A549 (cell line): ENCODE measurements at regions not wholly inside any gene's neighbourhood (a gene's known extent, or its start where the extent isn't known, plus 50 kb on each side); places are given as distances from the start of the nearest gene placed in this dataset.

Experiments used
- ATAC-seq, 2 experiments: fragments of 200-7000 bp in 1 of 2; fragments of >200 bp in 1 of 2; cut with Nextera tagmentation in 1 of 2; cut with Tn5 transposase in 1 of 2; 3 replicates each; pipeline versions ENCODE4 v1.8.0 to v1.9.1; 2018 to 2020; ENCODE audit warnings: mild to moderate bottlenecking in 1 of 2, moderate library complexity in 1 of 2
- CTCF ChIA-PET: fragments of 300-600 bp; sonication (Branson Sonifier 250); formaldehyde crosslinking; extraction: SDS; loops from one replicate; lab custom pipeline; 2021; ENCODE audit warnings: antibody characterized with exemption, inconsistent platforms; lab: Yijun Ruan, JAX
- POLR2A ChIA-PET: fragments of 350-600 bp; formaldehyde crosslinking; extraction: SDS; loops from one replicate; lab custom pipeline; 2021; ENCODE audit warnings: antibody characterized with exemption, inconsistent platforms; lab: Yijun Ruan, JAX
- DNase-seq, 2 experiments: peaks; one replicate each; pipeline versions ENCODE4 v3.0.0 to v3.0.0-alpha.2; 2011 to 2016; ENCODE audit warnings: low read depth in 1 of 2, low spot score in 1 of 2
- FAIRE-seq: peaks from 2 replicates; lab custom pipeline; 2011; peaks lifted over from hg19 to GRCh38; lab: Jason Lieb, UNC
- H3K27ac ChIP-seq, 2 experiments: fragments of >200 bp; sonication (Bioruptor Twin); formaldehyde crosslinking; 3 replicates each; pipeline ENCODE4 v1.5.1; 2016 to 2017
- H3K4me1 ChIP-seq: fragments of >200 bp; sonication (Bioruptor Twin); formaldehyde crosslinking; 3 replicates; pipeline ENCODE4 v1.6.1; 2016
- H3K4me2 ChIP-seq: fragments of >200 bp; sonication (Bioruptor Twin); formaldehyde crosslinking; 3 replicates; pipeline ENCODE4 v1.6.1; 2016
- H3K4me3 ChIP-seq: fragments of >200 bp; sonication (Bioruptor Twin); formaldehyde crosslinking; 3 replicates; pipeline ENCODE4 v1.5.1; 2016
- H3K9me3 ChIP-seq: fragments of >200 bp; sonication (Bioruptor Twin); formaldehyde crosslinking; 3 replicates; pipeline ENCODE4 v1.6.1; 2016
- CBX2 ChIP-seq: fragments of 200-600 bp; sonication (generic); IDR thresholded peaks from 2 replicates; pipeline ENCODE4 v1.6.1; 2016; ENCODE audit warnings: low read depth, mild to moderate bottlenecking, borderline replicate concordance
- CHD2 ChIP-seq: fragments of 150-350 bp; IDR thresholded peaks from 2 replicates; pipeline ENCODE4 v1.6.1; 2014; ENCODE audit warnings: low read length; ENCODE audit not compliant: partially characterized antibody
- EHMT2 ChIP-seq: fragments of 200-600 bp; sonication (generic); IDR thresholded peaks from 2 replicates; pipeline ENCODE4 v1.6.1; 2016; ENCODE audit warnings: antibody characterized with exemption, low read depth, mild to moderate bottlenecking, moderate library complexity
- EP300 ChIP-seq, 2 experiments: fragments of >200 bp; sonication (Bioruptor Twin); formaldehyde crosslinking; IDR thresholded peaks; 2 replicates in 1 of 2; 3 replicates in 1 of 2; pipeline ENCODE4 v1.6.1; 2016 to 2017
- GATA3 ChIP-seq: IDR thresholded peaks from 2 replicates; pipeline ENCODE4 v1.6.1; 2012; ENCODE audit warnings: borderline replicate concordance
- HMGXB4 ChIP-seq: fragments of 250-450 bp; sonication (Bioruptor Pico); IDR thresholded peaks from 2 replicates; pipeline ENCODE4 v1.5.0; 2021; ENCODE audit warnings: mild to moderate bottlenecking, moderate library complexity, borderline replicate concordance
- MAZ ChIP-seq: fragments of 150-350 bp; IDR thresholded peaks from 2 replicates; pipeline ENCODE4 v1.6.1; 2014; ENCODE audit warnings: antibody characterized with exemption, low read depth, low read length, borderline replicate concordance
- MYC ChIP-seq: IDR thresholded peaks from 2 replicates; pipeline ENCODE4 v1.6.1; 2012; ENCODE audit warnings: mild to moderate bottlenecking, inconsistent platforms, low read length, improper control_type of control experiment, borderline replicate concordance
- PHF8 ChIP-seq: fragments of 200-600 bp; sonication (generic); IDR thresholded peaks from 2 replicates; pipeline ENCODE4 v1.6.1; 2016; ENCODE audit warnings: low read depth, mild to moderate bottlenecking, antibody characterized with exemption, moderate library complexity, borderline replicate concordance
- TP53 ChIP-seq: fragments of 250-450 bp; sonication (Bioruptor Pico); IDR thresholded peaks from 2 replicates; pipeline ENCODE4 v1.5.0; 2021; ENCODE audit warnings: mild to moderate bottlenecking, moderate library complexity
- ZNF302 ChIP-seq: fragments of 250-450 bp; sonication (Bioruptor Pico); IDR thresholded peaks from 2 replicates; pipeline ENCODE4 v1.9.0; 2021; ENCODE audit warnings: inconsistent platforms, mild to moderate bottlenecking, moderate library complexity
- ZSCAN20 ChIP-seq: fragments of 250-450 bp; sonication (Bioruptor Pico); IDR thresholded peaks from 2 replicates; pipeline ENCODE4 v1.8.0; 2022; ENCODE audit warnings: mild to moderate bottlenecking, moderate library complexity
- WGBS: methylation state at CpG from one replicate; pipeline ENCODE4 v1.1.6; 2017; ENCODE audit errors: missing lambda C conversion rate; 5-methylcytosine and 5-hydroxymethylcytosine counted together
- TF ChIP-seq, protein P1 (sequence below): fragments of >200 bp; sonication (Bioruptor Twin); formaldehyde crosslinking; IDR thresholded peaks from 2 replicates; pipeline ENCODE4 v1.6.1; 2016
- TF ChIP-seq, protein P2 (sequence below): IDR thresholded peaks from 2 replicates; pipeline ENCODE4 v1.6.1; 2012; ENCODE audit warnings: low read depth, borderline replicate concordance

DNA sequence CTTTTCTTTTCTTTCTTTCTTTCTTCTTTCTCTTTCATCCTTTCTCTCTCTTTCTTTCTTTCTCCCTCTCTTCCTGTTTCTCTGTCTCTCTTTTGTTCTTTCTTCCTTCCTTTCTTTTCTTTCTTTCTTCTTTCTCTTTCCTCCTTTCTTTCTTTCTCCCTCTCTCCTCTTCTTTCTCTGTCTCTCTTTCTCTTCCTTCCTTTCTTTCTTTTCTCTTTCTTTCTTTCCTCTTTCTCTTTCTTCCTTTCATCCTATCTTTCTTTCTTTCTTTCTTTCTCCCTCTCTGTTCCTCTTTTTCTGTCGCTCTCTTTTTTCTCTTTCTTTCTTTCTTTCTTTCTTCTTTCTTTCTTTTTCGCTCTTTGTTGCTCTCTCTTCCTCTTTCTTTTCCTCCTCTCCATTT is 1149.2 kb upstream of the AUTS2 start (continued):
- TF ChIP-seq, protein P1, sequence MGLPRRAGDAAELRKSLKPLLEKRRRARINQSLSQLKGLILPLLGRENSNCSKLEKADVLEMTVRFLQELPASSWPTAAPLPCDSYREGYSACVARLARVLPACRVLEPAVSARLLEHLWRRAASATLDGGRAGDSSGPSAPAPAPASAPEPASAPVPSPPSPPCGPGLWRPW, result no peak
- TF ChIP-seq CHD2 (no peak), TP53 (CRISPR knock-in tag) (no peak), ZSCAN20 (no peak)
- TF ChIP-seq, protein P2, sequence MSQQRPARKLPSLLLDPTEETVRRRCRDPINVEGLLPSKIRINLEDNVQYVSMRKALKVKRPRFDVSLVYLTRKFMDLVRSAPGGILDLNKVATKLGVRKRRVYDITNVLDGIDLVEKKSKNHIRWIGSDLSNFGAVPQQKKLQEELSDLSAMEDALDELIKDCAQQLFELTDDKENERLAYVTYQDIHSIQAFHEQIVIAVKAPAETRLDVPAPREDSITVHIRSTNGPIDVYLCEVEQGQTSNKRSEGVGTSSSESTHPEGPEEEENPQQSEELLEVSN, result no peak

- CTCF ChIA-PET, result no interaction called here
- no peak overlapping the region for H3K4me3 ChIP-seq
- H3K9me3 ChIP-seq, result no peaks in the 10 kb centered on the region; the same call in 2 of the 3 replicates
- FAIRE-seq (no peak), DNase-seq (no peak)
- H3K4me1 ChIP-seq, result no peaks in the 10 kb centered on the region
- no peak overlapping the region for H3K27ac ChIP-seq
- WGBS, result 32% methylated on average over 5 of the region's 5 CpGs
- H3K4me2 ChIP-seq, result no peak overlapping the region
- TF ChIP-seq EHMT2, result no peak
- TF ChIP-seq, all 56 proteins: peak for 0
- POLR2A ChIA-PET, result no interaction called here
- ATAC-seq, result no peak
These were observed 1148.5 kb upstream of the AUTS2 start for GRCh38 chr7:68449816-68450215.

DNA sequence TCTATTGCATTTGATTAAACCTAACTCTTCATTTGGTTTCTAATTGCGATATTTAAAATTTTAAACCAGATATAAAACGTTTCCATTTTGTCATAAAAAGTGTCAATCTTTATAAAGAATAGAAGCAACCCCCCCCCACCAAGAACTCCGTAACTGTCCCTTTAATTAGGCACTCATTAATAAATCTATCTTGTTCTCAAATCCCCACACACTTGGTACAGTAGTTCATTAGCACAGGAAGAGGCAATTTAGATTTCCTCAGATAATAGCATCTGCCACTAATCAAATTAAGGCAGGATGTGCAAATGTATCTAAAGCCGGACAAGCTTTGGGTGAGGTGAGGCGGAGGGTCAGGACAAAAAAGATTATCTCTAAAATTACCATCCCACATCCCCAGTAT is 1143.3 kb upstream of the AUTS2 start:
- CTCF ChIA-PET, result no interaction called here
- no peak for ATAC-seq

GRCh38 chr7:68456469-68456868 is 1141.8 kb upstream of the AUTS2 start:
- POLR2A ChIA-PET, result no interaction called here
- TF ChIP-seq EHMT2 (no peak), MAZ (no peak), ZNF302 (CRISPR knock-in tag) (no peak), CBX2 (no peak), MYC (no peak), GATA3 (no peak), HMGXB4 (CRISPR knock-in tag) (no peak), PHF8 (no peak), ZSCAN20 (no peak)
- no peak for DNase-seq
- H3K4me2 ChIP-seq, result no peak overlapping the region
- peaks cover 7% of the 10 kb centered on the region; the same call in 2 of the 3 replicates for H3K4me1 ChIP-seq
- no peak overlapping the region for H3K4me3 ChIP-seq
- FAIRE-seq, result no peak
- CTCF ChIA-PET, result no interaction called here
- no peak overlapping the region for H3K27ac ChIP-seq
- no peak for ATAC-seq
- peaks cover 21% of the 10 kb centered on the region; the same call in 2 of the 3 replicates for H3K9me3 ChIP-seq

More for the DNA sequence above, 1143.3 kb upstream of the AUTS2 start:
- H3K4me3 ChIP-seq, result no peak overlapping the region
- FAIRE-seq (no peak), DNase-seq (no peak)
- no peak overlapping the region for H3K4me2 ChIP-seq
- peaks cover 21% of the 10 kb centered on the region; the same call in 2 of the 3 replicates for H3K9me3 ChIP-seq
- POLR2A ChIA-PET, result no interaction called here
- TF ChIP-seq EP300 (IDR thresholded peaks at IDR 0.05) (no peak), ZNF302 (CRISPR knock-in tag) (no peak)
- TF ChIP-seq, protein P2, result no peak
- H3K4me1 ChIP-seq, result no peaks in the 10 kb centered on the region
- 53% methylated on average over 5 of the region's 5 CpGs for whole genome bisulfite sequencing
- H3K27ac ChIP-seq, result no peak overlapping the region
